ENCODE measurements at regions not wholly inside any gene's neighbourhood (a gene's known extent, or its start where the extent isn't known, plus 50 kb on each side); places are given as distances from the start of the nearest gene placed in this dataset.

DNA sequence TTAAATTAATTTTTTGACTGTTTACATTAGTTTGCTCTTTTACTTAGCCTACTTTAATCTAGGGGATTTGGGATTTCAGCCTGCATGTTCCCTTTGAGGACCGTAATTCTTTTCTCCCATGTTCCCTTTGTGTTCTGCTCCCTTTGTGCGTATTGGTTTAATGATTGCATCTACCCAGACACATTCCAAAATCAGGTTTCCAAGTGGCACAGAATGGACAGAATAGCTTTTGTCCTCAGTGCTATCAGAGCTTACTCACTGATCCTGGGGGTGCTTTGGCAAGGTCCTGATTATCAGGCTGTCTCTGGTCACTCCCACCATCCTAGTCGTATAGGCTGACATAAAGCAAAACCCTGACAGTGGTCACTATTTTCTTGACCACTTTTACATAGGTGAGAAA lies 867.5 kb downstream of the TSN start:
- DNase-seq (ENCODE audit: low spot score): no peak

DNA sequence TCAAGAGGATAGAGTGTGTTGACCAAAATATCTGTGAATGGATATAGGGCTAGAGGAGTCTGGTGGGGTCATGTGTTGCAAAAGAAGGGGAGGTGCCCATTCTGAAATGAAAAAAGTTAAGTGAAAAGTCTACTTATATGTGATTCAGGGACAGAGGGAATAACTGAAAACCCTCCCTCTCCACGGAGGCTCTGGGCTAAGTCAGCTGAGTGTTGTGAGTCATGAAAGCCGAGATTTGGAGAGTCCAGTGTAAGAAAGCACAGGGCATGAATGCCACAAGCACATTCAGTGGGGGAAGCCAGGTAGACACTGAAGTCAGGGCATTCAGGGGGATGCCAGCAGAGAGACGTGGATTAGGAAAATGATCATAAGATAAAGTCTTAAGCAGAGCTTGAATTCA lies 871.9 kb downstream of the TSN start:
- no peak for DNase-seq (ENCODE audit: low spot score)

DNA sequence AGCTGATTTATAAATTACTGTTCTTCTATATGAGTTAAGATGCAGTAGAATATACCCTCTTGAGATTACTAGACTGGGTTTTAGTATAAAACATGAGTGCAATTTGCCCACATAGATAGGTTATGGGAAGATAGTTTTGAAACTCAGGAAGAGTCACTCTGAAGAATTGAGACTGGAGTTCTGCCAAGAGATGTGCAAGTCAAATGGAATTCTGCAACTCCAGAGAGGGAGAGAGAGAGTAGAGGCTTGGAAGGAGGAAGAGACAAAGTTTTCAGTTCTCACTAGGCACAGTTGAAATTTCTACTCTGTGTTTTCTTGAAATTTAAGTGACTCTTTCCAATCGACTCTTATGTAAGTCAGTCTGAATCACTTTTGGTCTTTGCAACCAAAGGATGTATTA lies 878.8 kb downstream of the TSN start:
- DNase-seq (ENCODE audit: low spot score): no peak

DNA sequence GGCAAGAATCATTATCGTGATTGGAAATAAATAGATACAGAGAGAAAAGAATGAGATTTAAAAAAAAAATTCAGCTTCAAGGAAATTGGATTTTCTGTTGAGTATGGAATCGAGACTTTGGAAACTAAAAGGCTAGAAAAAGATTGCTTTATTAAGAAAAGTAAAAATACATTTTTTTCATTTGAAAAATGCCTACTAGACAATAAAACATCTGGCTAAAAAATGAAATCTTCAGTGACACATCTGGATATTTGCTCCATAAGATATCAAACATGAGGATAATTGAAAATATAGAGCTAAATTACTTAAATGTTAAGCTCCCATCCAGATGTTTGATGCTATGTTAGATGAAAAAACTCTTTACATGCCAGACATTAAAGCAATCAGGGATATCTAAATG lies 879.5 kb downstream of the TSN start:
- DNase-seq (ENCODE audit: low spot score): no peak

DNA sequence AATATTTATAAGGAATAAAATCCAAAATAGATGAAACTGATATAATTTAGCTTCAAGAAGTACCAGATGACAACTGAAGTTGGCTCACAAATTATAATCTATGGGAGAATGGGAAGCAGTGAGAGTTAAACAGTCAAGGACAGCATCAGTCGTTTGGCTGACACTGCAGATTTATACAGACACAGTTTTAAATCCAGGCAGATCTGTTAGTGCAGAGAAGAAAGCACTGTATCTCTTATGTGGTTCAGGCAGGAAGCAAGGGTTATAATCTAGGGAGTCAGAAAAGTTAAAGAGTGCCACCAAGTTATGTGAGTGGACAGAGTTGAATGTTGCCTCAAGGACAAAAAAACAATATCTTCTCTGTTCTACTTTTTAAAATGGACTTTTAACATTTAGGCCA lies 880.2 kb downstream of the TSN start:
- no peak for DNase-seq (ENCODE audit: low spot score)

DNA sequence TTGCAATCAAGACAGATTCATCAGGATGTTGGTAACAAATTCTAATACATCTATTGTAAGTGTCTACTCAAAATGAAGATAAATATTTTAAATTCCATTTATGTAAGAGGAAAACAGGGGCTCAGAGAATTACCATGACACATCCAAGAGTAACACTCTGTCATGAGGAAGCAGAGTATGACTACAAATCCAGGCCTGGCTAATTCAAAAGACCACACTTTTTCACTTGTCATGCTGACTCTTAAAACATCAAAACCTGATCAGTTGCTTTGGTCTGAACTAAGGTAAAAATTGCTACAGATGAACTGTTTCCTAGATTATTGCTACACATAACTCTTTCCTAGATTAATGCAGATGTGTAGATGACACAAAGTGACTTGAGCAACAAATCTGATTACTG lies 880.6 kb downstream of the TSN start:
- DNase-seq (ENCODE audit: low spot score): no peak

DNA sequence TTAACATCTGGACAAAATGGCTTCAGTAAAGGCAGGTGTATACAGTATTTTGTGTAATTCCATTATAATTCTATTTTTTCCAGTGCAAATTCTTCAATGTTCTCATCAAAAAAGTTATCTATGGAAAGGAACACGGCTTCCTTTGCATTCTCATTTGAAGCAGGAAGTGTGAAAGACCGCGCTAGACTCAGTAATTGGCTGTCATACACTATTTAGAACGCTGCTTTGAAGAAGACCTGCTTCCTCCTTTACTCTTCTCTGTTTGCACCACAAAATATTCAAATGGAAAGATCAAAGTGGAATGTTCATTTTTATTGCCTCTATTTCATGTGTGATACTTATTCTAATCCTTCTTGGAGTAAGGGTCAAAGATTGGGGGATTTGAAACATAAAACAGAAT lies 883.7 kb downstream of the TSN start:
- DNase-seq (ENCODE audit: low spot score): no peak

DNA sequence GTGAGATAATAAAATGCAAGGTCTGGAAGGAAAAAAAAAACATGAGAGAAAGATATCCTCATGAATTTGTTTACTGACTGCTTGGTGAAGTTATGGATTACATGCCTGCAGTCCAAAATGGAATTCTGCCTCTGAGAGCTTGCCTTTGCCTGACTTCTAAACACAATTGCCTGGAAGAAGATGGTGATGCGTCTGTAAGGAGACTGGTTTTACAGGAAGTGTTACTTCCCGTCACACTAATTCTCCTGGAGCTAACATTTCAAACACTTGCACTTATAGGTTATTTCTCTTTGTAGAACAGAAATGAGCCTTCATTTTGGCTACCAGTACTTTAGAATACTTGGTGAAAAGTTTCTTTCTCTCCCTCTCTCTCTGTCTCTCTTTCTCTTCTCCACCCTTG lies 884.3 kb downstream of the TSN start:
- no peak for DNase-seq (ENCODE audit: low spot score)

DNA sequence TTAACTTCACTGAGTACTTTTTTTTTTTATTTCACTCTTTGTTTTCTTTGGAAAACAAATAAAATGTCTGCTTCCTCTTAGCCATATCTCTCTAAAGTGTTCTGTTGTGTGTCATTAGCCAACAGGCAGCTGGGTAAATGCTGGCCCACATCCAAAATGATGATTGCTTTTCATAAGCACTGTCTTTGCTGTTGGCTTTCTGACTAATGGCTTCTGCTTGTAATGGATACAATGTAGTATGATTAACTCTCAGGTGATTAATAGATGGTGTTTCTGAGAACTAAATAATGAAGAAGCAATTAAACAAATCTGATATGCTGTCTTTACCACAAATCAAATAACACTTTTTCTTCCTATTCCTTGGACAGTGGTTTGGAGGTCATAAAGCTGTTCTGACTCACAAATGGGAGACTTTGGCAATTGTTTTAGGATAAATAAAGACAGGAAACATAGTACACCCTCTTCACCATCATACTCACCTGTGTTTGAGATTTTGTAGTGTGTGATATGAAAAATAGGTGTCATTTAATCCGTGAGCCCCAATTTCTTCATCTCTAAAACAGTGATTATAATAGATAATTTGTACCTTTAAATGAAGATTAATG lies 888.4 kb downstream of the TSN start:
- no peak for DNase-seq (ENCODE audit: low spot score)

DNA sequence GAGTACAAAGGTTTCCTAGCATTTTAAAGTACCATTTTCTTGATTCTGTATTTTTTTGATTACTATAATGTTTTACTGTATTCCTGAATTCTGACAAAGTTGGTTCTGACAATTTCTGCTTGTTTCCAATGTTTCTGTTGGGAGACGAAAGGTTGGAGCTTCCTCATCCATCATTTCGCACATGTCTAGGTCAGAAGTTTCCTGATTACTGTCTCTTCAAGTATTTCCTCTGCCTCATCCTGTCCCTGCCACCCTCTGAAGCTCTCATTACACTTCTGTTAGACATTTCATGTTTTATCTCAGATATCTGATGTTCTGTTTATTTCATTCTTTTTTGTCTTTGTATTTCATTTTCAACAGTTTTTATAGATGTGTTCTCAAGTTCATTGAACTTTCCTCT lies 895.8 kb downstream of the TSN start:
- no peak for DNase-seq (ENCODE audit: low spot score)

DNA sequence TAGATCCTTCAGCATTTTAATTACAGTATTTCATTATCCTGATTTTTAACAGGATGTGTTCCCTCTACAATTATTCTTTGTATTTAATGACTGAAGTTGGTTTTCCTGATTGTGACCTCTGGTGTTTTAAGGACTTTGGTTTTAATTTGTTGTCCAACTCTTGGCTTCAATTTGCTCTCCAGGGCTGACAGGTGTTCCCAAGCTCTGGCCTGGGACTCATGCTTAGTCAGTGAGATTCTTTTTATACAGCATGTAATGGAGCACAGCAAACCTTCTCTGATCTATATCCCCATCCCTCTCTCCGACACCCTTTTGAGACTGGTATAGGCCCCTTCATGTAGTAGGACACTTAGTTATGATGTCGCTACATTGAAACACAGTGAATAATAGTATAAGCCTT lies 896.3 kb downstream of the TSN start:
- no peak for DNase-seq (ENCODE audit: low spot score)

DNA sequence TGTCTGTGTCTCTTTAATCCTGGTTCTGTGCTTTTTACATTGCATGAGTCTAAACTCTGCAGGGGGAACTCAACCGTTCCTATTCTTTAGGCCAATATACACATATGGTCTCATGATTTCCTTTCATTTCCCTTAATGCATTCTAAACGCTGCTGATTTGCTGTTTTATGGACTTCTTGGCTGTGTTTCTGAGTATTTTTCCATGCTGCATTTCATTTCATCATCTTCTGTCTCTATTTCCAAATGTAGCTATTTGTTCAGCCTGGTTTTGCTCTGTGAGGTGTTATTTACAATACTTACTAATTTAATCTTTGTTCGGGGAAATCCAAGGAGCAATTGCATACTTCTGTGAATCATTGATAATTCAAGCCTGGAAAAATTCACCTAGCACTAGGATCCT lies 897.2 kb downstream of the TSN start:
- DNase-seq (ENCODE audit: low spot score): no peak

DNA sequence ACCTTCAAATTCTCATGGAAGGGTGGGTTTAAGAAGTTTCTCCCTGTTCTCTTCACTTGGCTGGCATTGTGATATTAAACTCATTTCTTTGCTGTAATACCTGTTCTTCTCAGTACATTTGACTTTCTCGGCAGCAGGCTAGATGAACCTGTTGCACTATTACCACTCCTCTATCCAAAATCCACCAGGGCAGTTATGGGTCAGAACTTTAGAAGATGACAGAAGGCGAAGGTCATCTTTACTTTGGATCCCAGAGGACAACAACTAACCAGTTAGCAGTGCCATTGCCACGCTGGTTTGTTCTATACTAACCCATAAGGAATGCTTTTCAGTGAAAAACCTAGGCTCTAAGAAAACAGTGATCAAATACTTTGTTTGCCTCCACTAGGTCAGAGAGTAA lies 901.0 kb downstream of the TSN start:
- DNase-seq (ENCODE audit: low spot score): no peak

DNA sequence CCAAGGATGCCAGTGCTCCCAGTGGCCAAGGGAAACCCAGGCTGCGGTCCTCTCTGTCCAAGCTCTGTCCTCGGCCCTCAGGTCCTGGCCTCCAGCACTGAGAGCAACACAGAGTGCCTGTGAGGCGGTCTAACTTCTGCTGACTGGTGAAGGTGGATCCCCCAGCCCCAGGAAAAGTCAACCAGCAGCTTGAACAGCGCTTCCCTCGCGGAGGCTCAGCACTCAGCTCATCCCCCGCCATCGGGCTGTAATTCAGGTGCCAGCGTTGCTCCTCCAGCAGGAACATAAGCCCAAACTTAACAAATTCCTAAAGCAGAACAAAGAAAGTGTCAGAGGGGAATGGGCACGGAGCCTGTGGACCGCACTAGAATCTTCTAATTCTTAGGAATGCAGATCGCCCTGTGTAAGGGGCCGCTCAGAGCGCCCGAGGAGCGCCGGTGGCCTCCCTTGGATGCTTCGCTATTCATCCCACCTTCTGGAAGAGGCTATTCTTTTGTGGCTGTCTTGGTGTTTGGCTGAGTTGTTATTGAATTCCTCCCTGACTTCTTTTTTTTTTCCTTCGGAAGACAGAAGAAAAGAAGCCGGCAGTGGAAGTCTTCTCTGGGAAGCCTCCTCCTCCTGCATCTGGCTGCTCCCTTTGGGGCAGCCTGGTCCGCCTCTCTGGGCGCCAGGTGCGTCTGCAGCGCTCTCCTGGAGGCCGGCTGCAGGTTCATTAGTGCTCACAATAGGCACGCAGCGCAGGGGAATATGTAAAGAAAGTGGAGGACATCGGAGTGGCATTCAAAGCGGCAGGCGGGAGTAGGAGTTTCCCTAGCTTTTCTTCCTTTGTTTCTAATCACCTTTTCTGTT lies 905.6 kb downstream of the TSN start:
- no peak for DNase-seq (ENCODE audit: low spot score)

DNA sequence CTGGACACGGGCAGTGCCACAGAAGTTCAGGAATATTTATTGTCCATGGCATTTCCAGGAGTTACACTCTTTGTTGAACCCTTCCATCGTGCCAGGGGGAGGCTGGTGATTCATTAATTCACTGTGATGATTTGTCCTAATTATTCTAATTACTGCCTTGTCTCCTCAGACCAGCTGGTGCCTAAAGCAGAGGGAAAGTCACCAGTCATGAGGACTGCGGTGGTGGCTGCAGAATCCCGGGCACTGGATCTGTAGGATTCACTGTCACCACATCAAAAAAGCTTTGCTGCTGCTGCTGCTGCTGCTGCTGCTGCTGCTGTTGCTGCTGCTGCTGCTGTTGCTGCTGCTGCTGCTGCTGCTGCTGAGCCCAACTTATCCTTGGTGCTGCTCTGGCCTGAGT lies 908.2 kb downstream of the TSN start:
- no peak for DNase-seq (ENCODE audit: low spot score)

DNA sequence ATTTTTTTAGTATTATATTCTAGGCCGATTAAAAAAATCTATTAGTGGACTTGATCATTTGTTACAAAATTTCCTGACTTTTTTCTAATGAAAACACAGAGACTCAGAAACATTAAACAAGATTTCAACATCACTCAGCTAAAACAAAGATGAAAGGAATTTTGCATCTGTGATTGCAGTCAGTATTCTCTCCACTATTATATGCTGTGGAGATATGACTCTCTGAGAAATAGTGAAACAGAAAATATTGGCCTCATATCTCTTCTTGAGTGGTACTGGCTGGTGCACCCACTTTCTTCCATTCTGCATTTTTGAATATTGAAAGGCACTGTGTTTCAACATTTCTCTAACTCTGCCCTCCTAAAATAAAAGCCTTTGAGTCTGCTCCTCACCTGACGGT lies 914.2 kb downstream of the TSN start:
- no peak for DNase-seq (ENCODE audit: low spot score)

DNA sequence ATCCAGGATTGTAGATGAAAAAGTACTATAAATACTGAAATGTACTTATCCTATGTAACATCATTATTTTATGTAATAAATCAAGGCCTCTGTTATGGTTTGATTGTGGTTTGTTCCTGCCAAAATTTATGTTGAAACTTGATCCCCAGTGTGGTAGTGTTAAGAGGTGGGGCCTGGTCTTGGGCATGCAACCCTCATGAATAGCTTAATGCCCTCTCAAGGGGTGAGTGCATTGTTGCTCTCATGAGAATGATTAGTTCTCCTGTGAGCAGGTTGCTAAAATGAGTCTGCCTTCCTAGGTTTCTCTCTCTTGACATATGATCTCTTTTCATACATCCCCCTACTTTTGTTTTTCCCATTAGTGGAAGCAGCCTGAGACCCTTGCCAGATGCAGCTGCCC lies 915.4 kb downstream of the TSN start:
- DNase-seq (ENCODE audit: low spot score): no peak

DNA sequence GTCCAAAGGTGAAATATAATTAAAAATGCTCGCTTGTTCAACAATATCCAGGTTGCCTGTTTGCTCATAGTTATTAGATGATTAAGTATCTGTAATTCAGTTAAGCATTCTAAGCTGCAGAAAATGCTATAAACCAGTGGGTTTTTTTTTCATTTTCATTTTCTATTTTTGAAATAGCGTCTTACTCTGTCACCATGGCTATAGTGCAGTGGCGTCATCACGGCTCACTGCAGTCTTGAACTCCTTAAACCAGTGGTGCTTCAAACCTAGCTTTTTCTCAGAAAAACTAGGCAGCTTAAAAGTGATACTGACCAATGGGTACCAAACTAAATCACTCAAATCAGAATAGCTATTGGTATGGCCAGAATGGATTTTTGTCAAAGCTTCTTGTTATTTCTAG lies 925.2 kb downstream of the TSN start:
- no peak for DNase-seq (ENCODE audit: low spot score)

DNA sequence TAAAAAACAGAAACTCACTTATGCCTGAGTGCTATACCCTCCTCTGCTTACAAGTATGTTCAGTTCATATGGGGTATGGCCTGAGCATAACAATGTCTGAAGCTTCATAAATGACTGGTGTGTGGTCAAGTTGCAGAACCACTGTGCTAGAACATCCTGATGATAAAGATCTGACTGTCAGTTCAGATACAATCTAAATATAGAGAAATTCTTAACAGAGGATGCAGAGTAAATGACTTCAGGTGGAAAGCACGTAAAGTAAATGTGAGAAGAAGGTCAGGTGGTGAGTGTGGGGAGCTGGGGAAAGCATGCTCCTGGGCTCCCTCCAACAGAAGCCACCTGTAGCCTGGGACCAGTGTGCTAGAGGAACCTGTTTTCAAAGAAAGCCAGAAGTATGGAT lies 926.2 kb downstream of the TSN start:
- no peak for DNase-seq (ENCODE audit: low spot score)

DNA sequence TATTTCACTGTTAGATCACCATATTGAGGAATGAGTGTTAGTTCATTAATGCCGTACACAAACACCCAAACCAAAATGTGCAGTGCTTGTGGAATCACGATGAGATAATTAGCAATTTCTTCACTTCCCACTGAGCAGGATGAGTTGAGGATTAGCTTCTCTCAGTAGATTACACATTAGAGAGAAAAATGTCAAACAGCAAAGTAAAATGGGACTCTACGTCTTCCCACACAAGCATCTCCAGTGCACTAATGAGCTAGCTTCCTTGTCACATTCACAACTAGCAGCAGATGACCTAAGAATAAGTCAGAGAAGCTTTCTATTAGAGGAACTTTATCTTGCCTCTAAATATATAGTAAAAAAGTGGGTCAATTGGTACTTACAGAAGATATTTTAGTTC lies 926.9 kb downstream of the TSN start:
- no peak for DNase-seq (ENCODE audit: low spot score)

DNA sequence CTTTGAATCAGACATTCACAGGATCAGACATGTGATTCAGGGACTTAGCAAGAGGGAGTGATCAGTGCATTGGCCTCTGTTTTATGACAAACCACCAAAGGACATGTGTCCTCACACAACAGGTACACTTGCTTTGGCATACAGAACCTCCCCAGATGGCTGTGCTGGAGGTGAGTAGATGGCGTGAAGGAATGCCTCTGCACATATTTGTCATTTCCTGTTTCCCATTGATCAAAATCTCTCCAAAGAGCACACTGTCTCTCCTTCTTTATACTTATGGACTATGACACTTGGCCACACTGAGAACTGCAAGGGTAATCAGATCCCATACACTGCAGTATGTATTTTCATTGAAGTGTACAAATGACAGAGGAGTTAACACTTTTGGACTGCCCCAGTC lies 927.6 kb downstream of the TSN start:
- no peak for DNase-seq (ENCODE audit: low spot score)

DNA sequence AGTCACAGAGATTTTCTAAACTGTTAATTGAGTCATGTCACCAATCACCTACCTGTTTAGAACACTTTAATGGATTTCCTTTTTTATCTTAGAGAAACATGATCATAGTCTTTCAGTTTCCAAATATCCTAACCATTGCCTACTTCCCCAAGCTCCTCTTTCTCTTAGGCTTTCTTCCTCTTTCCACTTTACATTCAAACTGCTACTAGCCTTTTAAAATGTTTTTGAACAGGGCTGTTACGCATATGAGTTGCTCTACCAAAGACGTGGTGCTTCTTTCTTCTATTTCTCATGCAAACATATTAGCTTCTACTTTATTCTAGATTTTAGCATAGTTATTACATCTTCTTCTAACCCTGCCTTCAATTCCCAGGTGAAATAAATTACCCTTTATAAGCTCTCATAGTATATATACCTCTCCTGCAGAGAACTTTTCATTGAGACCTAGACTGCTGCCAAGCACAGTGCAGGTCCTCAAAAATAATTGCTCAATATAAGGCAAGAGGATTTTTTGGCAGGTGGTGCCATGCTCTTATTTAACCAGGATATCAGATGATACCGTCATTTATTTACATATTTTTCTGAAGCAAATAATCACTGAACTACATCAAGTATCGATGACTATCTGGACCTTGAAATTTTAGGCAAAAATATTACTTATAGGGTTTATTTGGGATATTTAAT lies 937.1 kb downstream of the TSN start:
- no peak for DNase-seq (ENCODE audit: low spot score)

DNA sequence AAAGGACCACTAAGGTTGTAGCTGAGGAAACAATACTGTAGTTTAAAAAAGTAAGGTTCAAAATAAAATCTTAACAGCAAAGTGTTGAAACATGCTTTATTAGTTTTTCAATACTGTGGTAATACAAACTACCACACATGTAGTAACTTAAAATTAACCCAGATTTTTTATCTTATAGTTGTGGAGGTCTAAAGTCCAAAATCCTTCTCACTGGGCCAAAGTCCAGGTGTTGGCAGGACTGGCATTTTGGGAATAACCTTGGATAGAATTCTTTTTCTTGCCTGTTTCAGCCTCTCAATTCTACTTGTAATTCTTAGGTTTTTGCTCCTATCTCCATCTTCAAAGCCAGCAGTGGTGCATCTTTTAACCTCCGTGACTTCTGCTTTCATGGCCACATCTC lies 942.0 kb downstream of the TSN start:
- no peak for DNase-seq (ENCODE audit: low spot score)

Measured in SK-N-DZ (cell line).